ENCODE measurements at regions not wholly inside any gene's neighbourhood (a gene's known extent, or its start where the extent isn't known, plus 50 kb on each side); places are given as distances from the start of the nearest gene placed in this dataset.

- DNase-seq (ENCODE audit: low read depth) = no peak
- TF ChIP-seq CTCF (IDR thresholded peaks at IDR 0.05; ENCODE audit: insufficient read depth, low read depth, low read length, missing control alignments) = no peak
- no peak overlapping the region for H3K4me3 ChIP-seq (ENCODE audit: low read length)
Measured at GRCh38 chr4:18389115-18389514, 367.6 kb upstream of the LCORL start.

GRCh38 chr4:18388039-18388438 lies 366.5 kb upstream of the LCORL start:
- no peak overlapping the region for H3K4me3 ChIP-seq (ENCODE audit: low read length)
- no peak for DNase-seq (ENCODE audit: low read depth)
- no peak for TF ChIP-seq CTCF (IDR thresholded peaks at IDR 0.05; ENCODE audit: insufficient read depth, low read depth, low read length, missing control alignments)

- no peak overlapping the region for H3K4me3 ChIP-seq (ENCODE audit: low read length)
- no peak for DNase-seq (ENCODE audit: low read depth)
- TF ChIP-seq CTCF (IDR thresholded peaks at IDR 0.05; ENCODE audit: insufficient read depth, low read depth, low read length, missing control alignments) = no peak
Measured at GRCh38 chr4:18381186-18381585, 359.6 kb upstream of the LCORL start.

GRCh38 chr4:18369561-18369960 lies 348.0 kb upstream of the LCORL start:
- no peak overlapping the region for H3K4me3 ChIP-seq (ENCODE audit: low read length)
- no peak for TF ChIP-seq CTCF (IDR thresholded peaks at IDR 0.05; ENCODE audit: insufficient read depth, low read depth, low read length, missing control alignments)
- DNase-seq (ENCODE audit: low read depth) = no peak

- H3K4me3 ChIP-seq (ENCODE audit: low read length) = no peak overlapping the region
- peak; percentile 77 for TF ChIP-seq CTCF (IDR thresholded peaks at IDR 0.05; ENCODE audit: insufficient read depth, low read depth, low read length, missing control alignments)
- peak; percentile 70 for DNase-seq (ENCODE audit: low read depth)
Measured at GRCh38 chr4:18366892-18367291, 345.3 kb upstream of the LCORL start.

- no peak for DNase-seq (ENCODE audit: low read depth)
- H3K4me3 ChIP-seq (ENCODE audit: low read length) = no peak overlapping the region
- no peak for TF ChIP-seq CTCF (IDR thresholded peaks at IDR 0.05; ENCODE audit: insufficient read depth, low read depth, low read length, missing control alignments)
Measured at GRCh38 chr4:18366136-18366535, 344.6 kb upstream of the LCORL start.

GRCh38 chr4:18343581-18343980 lies 322.0 kb upstream of the LCORL start:
- DNase-seq (ENCODE audit: low read depth) = no peak
- no peak for TF ChIP-seq CTCF (IDR thresholded peaks at IDR 0.05; ENCODE audit: insufficient read depth, low read depth, low read length, missing control alignments)
- H3K4me3 ChIP-seq (ENCODE audit: low read length) = no peak overlapping the region
